CD14-positive monocyte (primary cell): ENCODE measurements at regions not wholly inside any gene's neighbourhood (a gene's known extent, or its start where the extent isn't known, plus 50 kb on each side); places are given as distances from the start of the nearest gene placed in this dataset.

Experiments
- DNase-seq, 3 donors: peaks; one replicate each; pipeline ENCODE4 v3.0.0-alpha.2; 2011 to 2022
- H2AFZ ChIP-seq: 2 replicates; pipeline ENCODE4 v1.6.0; 2012; ENCODE audit warnings: mild to moderate bottlenecking, low read depth, low read length, inconsistent platforms; ENCODE audit not compliant: insufficient read depth, poor library complexity, severe bottlenecking
- H3K27ac ChIP-seq, 2 donors: 1 replicate in 1 of 2; 2 replicates in 1 of 2; pipeline ENCODE4 v1.5.1; 2012 to 2013; ENCODE audit warnings: low read length in 2 of 2, control low read depth in 1 of 2, inconsistent platforms in 1 of 2, low read depth in 1 of 2, mild to moderate bottlenecking in 1 of 2
- H3K27me3 ChIP-seq, 2 donors: one replicate each; pipeline versions ENCODE4 v1.6.0 to v1.6.1; 2011 to 2013; ENCODE audit warnings: low read length in 2 of 2; ENCODE audit not compliant: control insufficient read depth in 2 of 2, insufficient read depth in 2 of 2
- H3K36me3 ChIP-seq, 2 donors: replicated peaks in 1 of 2; 1 replicate in 1 of 2; 2 replicates in 1 of 2; pipeline versions ENCODE4 v1.5.1 to v1.6.1; 2012 to 2013; ENCODE audit warnings: low read length in 2 of 2, control low read depth in 1 of 2, inconsistent platforms in 1 of 2, mild to moderate bottlenecking in 1 of 2; ENCODE audit not compliant: insufficient read depth in 2 of 2, control insufficient read depth in 1 of 2
- H3K4me1 ChIP-seq, 2 donors: 1 replicate in 1 of 2; 2 replicates in 1 of 2; pipeline versions ENCODE4 v1.5.1 to v1.6.1; 2012 to 2013; ENCODE audit warnings: low read length in 2 of 2, control low read depth in 1 of 2, inconsistent platforms in 1 of 2, mild to moderate bottlenecking in 1 of 2, moderate library complexity in 1 of 2; ENCODE audit not compliant: insufficient read depth in 2 of 2, control insufficient read depth in 1 of 2
- H3K4me2 ChIP-seq: replicated peaks from 2 replicates; pipeline ENCODE3; 2012; ENCODE audit warnings: low read length, moderate library complexity, mild to moderate bottlenecking; ENCODE audit not compliant: poor library complexity, severe bottlenecking; ENCODE audit errors: extremely low read depth
- H3K4me3 ChIP-seq, 3 experiments: fragments of 200-600 bp in 1 of 3; sonication (generic) in 1 of 3; replicated peaks in 1 of 3; 1 replicate in 2 of 3; 2 replicates in 1 of 3; pipeline ENCODE4 v1.5.1; 2011 to 2013; ENCODE audit warnings: low read length in 3 of 3, mild to moderate bottlenecking in 3 of 3, control low read depth in 2 of 3, low read depth in 2 of 3, inconsistent platforms in 1 of 3, moderate library complexity in 1 of 3
- H3K79me2 ChIP-seq: 2 replicates; pipeline ENCODE4 v1.6.0; 2012; ENCODE audit warnings: mild to moderate bottlenecking, control low read depth, inconsistent platforms, low read length, moderate library complexity; ENCODE audit not compliant: insufficient read depth
- H3K9ac ChIP-seq: 2 replicates; pipeline ENCODE4 v1.6.0; 2017; ENCODE audit warnings: low read length, mild to moderate bottlenecking; ENCODE audit not compliant: insufficient read depth, poor library complexity, severe bottlenecking
- H3K9me3 ChIP-seq, 2 donors: replicated peaks in 1 of 2; 1 replicate in 1 of 2; 2 replicates in 1 of 2; pipeline versions ENCODE4 v1.5.1 to v1.6.1; 2012 to 2013; ENCODE audit warnings: low read length in 2 of 2, control low read depth in 1 of 2; ENCODE audit not compliant: control insufficient read depth in 1 of 2, insufficient read depth in 1 of 2
- H4K20me1 ChIP-seq: 2 replicates; pipeline ENCODE4 v1.6.0; 2012; ENCODE audit warnings: mild to moderate bottlenecking, low read length, control low read depth, moderate library complexity; ENCODE audit not compliant: insufficient read depth
- H3K27ac Mint-ChIP-seq, 7 donors: one replicate each; pipeline ENCODE4 v1.8.0; 2020; ENCODE audit warnings: mild to moderate bottlenecking in 7 of 7, mixed read lengths in 7 of 7, moderate library complexity in 6 of 7, inconsistent platforms in 2 of 7
- H3K27me3 Mint-ChIP-seq, 3 donors: one replicate each; pipeline ENCODE4 v1.8.0; 2021 to 2022; ENCODE audit warnings: low read depth in 3 of 3, mild to moderate bottlenecking in 3 of 3, mixed read lengths in 3 of 3, moderate library complexity in 3 of 3, inconsistent platforms in 1 of 3
- H3K36me3 Mint-ChIP-seq, 2 donors: one replicate each; pipeline ENCODE4 v1.8.0; 2020; ENCODE audit warnings: mixed read lengths in 2 of 2, inconsistent platforms in 1 of 2, mild to moderate bottlenecking in 1 of 2
- H3K4me1 Mint-ChIP-seq: one replicate; pipeline ENCODE4 v1.8.0; 2020; ENCODE audit warnings: mild to moderate bottlenecking, mixed read lengths
- H3K4me3 Mint-ChIP-seq, 2 donors: one replicate each; pipeline ENCODE4 v1.8.0; 2020; ENCODE audit warnings: mild to moderate bottlenecking in 2 of 2, mixed read lengths in 2 of 2, moderate library complexity in 1 of 2
- H3K9me3 Mint-ChIP-seq, 7 donors: one replicate each; pipeline ENCODE4 v1.8.0; 2020 to 2022; ENCODE audit warnings: mixed read lengths in 7 of 7, mild to moderate bottlenecking in 6 of 7, moderate library complexity in 6 of 7, inconsistent platforms in 2 of 7
- WGBS: methylation state at CpG from one replicate; pipeline ENCODE4 v1.1.5; 2013; ENCODE audit warnings: missing lambda C conversion rate; ENCODE audit not compliant: insufficient coverage; 5-methylcytosine and 5-hydroxymethylcytosine counted together
- intact Hi-C, 2 donors: fragments of 100-400 bp; cut with micrococcal nuclease; formaldehyde crosslinking; loops; one replicate each; pipeline versions ENCODE4 v1.15.0 to v1.15.1; 2023
- TF ChIP-seq, protein P1 (sequence below): fragments of 200-600 bp; IDR thresholded peaks from one replicate; pipeline ENCODE4 v1.8.0; 2022; ENCODE audit warnings: antibody characterized with exemption, mild to moderate bottlenecking

DNA sequence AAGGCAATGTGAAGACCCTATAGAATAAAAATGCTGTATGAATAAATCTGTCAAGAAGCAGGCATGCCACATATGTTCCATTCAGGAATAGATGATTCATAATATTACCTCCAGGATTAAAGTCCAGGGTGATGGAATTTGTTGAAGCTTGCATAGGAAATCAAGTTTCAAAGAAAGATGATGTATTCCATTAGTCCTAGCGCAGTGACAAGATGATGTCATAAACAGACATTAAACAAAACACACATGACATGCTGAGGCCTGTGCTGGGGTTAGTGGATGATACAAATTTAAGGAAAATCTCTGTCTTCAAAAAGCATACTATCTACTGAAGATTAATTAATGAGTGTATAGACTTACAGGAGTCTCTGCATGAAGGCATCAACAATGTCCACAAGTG, 1025.2 kb downstream of the CDH11 start:
- Histone ChIP-seq H3K4me2 (no peak overlapping the region), H3K36me3 (no peaks in the 10 kb centered on the region), H3K27me3 (no peaks in the 10 kb centered on the region), H3K27ac (no peak overlapping the region), H2AFZ (no peak overlapping the region), H4K20me1 (no peaks in the 10 kb centered on the region), H3K79me2 (no peaks in the 10 kb centered on the region), H3K4me3 (no peak overlapping the region), H3K4me1 (no peaks in the 10 kb centered on the region), H3K9me3 (no peaks in the 10 kb centered on the region), H3K9ac (no peak overlapping the region)
- DNase-seq = no peak
- intact Hi-C loops = no loop called here
- Mint-ChIP-seq H3K9me3 (peaks cover 0 to 2% (median 0%) of the 10 kb centered on the region in 7 donors), H3K27me3 (no peaks in the 10 kb centered on the region), H3K27ac (no peak overlapping the region), H3K4me1 (no peaks in the 10 kb centered on the region), H3K4me3 (no peak overlapping the region), H3K36me3 (no peaks in the 10 kb centered on the region)
- TF ChIP-seq, protein P1, sequence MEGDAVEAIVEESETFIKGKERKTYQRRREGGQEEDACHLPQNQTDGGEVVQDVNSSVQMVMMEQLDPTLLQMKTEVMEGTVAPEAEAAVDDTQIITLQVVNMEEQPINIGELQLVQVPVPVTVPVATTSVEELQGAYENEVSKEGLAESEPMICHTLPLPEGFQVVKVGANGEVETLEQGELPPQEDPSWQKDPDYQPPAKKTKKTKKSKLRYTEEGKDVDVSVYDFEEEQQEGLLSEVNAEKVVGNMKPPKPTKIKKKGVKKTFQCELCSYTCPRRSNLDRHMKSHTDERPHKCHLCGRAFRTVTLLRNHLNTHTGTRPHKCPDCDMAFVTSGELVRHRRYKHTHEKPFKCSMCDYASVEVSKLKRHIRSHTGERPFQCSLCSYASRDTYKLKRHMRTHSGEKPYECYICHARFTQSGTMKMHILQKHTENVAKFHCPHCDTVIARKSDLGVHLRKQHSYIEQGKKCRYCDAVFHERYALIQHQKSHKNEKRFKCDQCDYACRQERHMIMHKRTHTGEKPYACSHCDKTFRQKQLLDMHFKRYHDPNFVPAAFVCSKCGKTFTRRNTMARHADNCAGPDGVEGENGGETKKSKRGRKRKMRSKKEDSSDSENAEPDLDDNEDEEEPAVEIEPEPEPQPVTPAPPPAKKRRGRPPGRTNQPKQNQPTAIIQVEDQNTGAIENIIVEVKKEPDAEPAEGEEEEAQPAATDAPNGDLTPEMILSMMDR = no peak
- WGBS = no CpG with 5 or more reads among the region's 1 CpG

DNA sequence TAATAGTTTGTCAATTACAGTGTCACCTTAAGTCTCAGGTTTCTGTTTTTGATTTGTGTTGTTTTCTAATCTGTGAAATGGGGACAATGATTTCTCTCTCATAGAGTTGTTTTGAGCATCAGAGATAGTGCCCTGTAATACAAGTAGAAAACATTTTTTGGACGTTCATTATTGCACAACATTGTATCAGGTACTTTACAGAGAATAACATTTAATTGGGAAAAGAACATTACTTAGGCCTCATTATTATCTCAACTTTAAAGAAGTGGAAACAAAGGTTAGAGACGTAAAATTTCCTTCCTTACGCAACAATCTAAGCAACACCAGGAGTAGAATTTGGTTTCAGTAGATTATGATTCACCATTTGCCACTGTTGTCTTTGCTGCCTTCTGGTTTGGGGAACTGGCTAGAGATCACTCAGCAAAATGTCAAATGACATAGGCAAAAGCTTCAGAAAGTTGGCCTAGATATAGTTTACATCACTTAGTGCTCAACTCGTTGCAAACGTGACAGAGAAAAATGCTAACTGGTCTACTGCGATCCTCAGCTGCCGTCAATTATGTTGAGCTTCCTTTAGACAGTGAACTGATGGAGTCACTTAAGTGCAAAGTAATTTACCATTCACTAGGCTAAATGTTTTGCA, 1026.8 kb downstream of the CDH11 start:
- Histone ChIP-seq H4K20me1 (no peaks in the 10 kb centered on the region), H3K79me2 (no peaks in the 10 kb centered on the region), H3K9ac (no peak overlapping the region), H3K9me3 (no peaks in the 10 kb centered on the region), H3K27ac (no peak overlapping the region), H2AFZ (no peak overlapping the region), H3K4me3 (no peak overlapping the region), H3K4me2 (no peak overlapping the region), H3K27me3 (no peaks in the 10 kb centered on the region), H3K36me3 (no peaks in the 10 kb centered on the region), H3K4me1 (no peaks in the 10 kb centered on the region)
- intact Hi-C loops = no loop called here
- Mint-ChIP-seq H3K27me3 (no peaks in the 10 kb centered on the region), H3K36me3 (no peaks in the 10 kb centered on the region), H3K4me1 (no peaks in the 10 kb centered on the region), H3K9me3 (peaks cover 0 to 2% (median 0%) of the 10 kb centered on the region in 7 donors), H3K27ac (no peak overlapping the region), H3K4me3 (no peak overlapping the region)
- DNase-seq = no peak
- 100% methylated on average over 1 of the region's 7 CpGs for WGBS
- TF ChIP-seq, protein P1 = no peak
